Sigmoid colon (tissue), 4 donors: ENCODE measurements at regions not wholly inside any gene's neighbourhood (a gene's known extent, or its start where the extent isn't known, plus 50 kb on each side); places are given as distances from the start of the nearest gene placed in this dataset.

ENCODE experiments used
- CTCF ChIP-seq, 4 experiments: fragments of 450-650 bp in 3 of 4; fragments of 200-600 bp in 1 of 4; IDR thresholded peaks; one replicate each; pipeline ENCODE4 v1.5.1; 2016 to 2019; ENCODE audit warnings: antibody characterized with exemption in 4 of 4, mild to moderate bottlenecking in 3 of 4, moderate library complexity in 2 of 4
- EP300 ChIP-seq, 4 donors: sonication (generic); formaldehyde crosslinking; IDR thresholded peaks; one replicate each; pipeline ENCODE4 v1.6.1; 2017; ENCODE audit warnings: antibody characterized with exemption in 4 of 4

- TF ChIP-seq CTCF (IDR thresholded peaks at IDR 0.05) (no peak), EP300 (IDR thresholded peaks at IDR 0.05) (no peak)
These were observed 95.8 kb upstream of the SPRED2 start for GRCh38 chr2:65528241-65528574.
